GM10266 (cell line): ENCODE measurements at regions not wholly inside any gene's neighbourhood (a gene's known extent, or its start where the extent isn't known, plus 50 kb on each side); places are given as distances from the start of the nearest gene placed in this dataset.
"Not testable (repeated sequence)": the region's sequence is repeated elsewhere in the genome, so short reads cannot be mapped to it uniquely, and the experiment has no call there.

Source experiments
- DNase-seq: peaks from one replicate; pipeline ENCODE4 v3.0.0; 2012; ENCODE audit errors: extremely low spot score
- CTCF ChIP-seq: IDR thresholded peaks from 2 replicates; pipeline ENCODE4 v1.5.1; 2012; ENCODE audit warnings: mild to moderate bottlenecking, low read depth; ENCODE audit not compliant: control insufficient read depth, insufficient read depth; ENCODE audit errors: missing control alignments

- DNase-seq: no peak
Observed at GRCh38 chr6:8624665-8625064, 189.3 kb upstream of the SLC35B3 start.

GRCh38 chr6:8623441-8623840, 188.1 kb upstream of the SLC35B3 start:
- no peak for DNase-seq
- TF ChIP-seq CTCF: no peak

More at GRCh38 chr6:8624665-8625064, 189.3 kb upstream of the SLC35B3 start:
- no peak for TF ChIP-seq CTCF

- TF ChIP-seq CTCF: no peak
- DNase-seq: no peak
Observed at GRCh38 chr6:8619853-8620252, 184.5 kb upstream of the SLC35B3 start.

- not testable (repeated sequence) for DNase-seq
Observed at GRCh38 chr6:8619408-8619807, 184.1 kb upstream of the SLC35B3 start.

GRCh38 chr6:8608737-8609136, 173.4 kb upstream of the SLC35B3 start:
- no peak for TF ChIP-seq CTCF
- DNase-seq: no peak

GRCh38 chr6:8589941-8590729, 154.8 kb upstream of the SLC35B3 start:
- no peak for TF ChIP-seq CTCF
- DNase-seq: no peak

GRCh38 chr6:8588176-8588575, 152.8 kb upstream of the SLC35B3 start:
- no peak for TF ChIP-seq CTCF
- no peak for DNase-seq

- no peak for TF ChIP-seq CTCF
- DNase-seq: no peak
Observed at GRCh38 chr6:8583291-8583690, 147.9 kb upstream of the SLC35B3 start.
